Naive thymus-derived CD4-positive, alpha-beta T cell (primary cell): ENCODE measurements at regions not wholly inside any gene's neighbourhood (a gene's known extent, or its start where the extent isn't known, plus 50 kb on each side); places are given as distances from the start of the nearest gene placed in this dataset.

Experiments
- ATAC-seq: fragments of 150-1000 bp; cut with Tn5 transposase; 2 replicates; pipeline ENCODE4 v1.10.0; 2021; ENCODE audit warnings: mild to moderate bottlenecking, moderate library complexity
- CTCF ChIA-PET: fragments of 350-600 bp; sonication (Branson Sonifier 250); formaldehyde crosslinking; loops from one replicate; lab custom pipeline; 2021; ENCODE audit warnings: antibody characterized with exemption; lab: Charles Lee
- POLR2A ChIA-PET: fragments of 350-600 bp; sonication (Branson Sonifier 250); formaldehyde crosslinking; loops from one replicate; lab custom pipeline; 2021; ENCODE audit warnings: antibody characterized with exemption, inconsistent platforms; lab: Charles Lee
- DNase-seq, 9 donors: peaks; one replicate each; pipeline versions ENCODE4 v3.0.0 to v3.0.0-alpha.2; 2020 to 2022; ENCODE audit warnings: mixed read lengths in 1 of 9
- H3K27ac ChIP-seq: one replicate; pipeline ENCODE4 v1.7.0; 2013; ENCODE audit warnings: mild to moderate bottlenecking, low read depth, low read length, moderate library complexity
- H3K27me3 ChIP-seq, 2 donors: one replicate each; pipeline ENCODE4 v1.7.0; 2013; ENCODE audit warnings: low read length in 2 of 2, mild to moderate bottlenecking in 2 of 2, moderate library complexity in 2 of 2; ENCODE audit not compliant: control insufficient read depth in 2 of 2, insufficient read depth in 2 of 2
- H3K36me3 ChIP-seq, 3 experiments: 1 replicate in 2 of 3; 2 replicates in 1 of 3; pipeline ENCODE4 v1.7.0; 2013; ENCODE audit warnings: low read length in 3 of 3, mild to moderate bottlenecking in 3 of 3, moderate library complexity in 1 of 3; ENCODE audit not compliant: insufficient read depth in 3 of 3, control insufficient read depth in 2 of 3
- H3K4me1 ChIP-seq, 2 donors: one replicate each; pipeline ENCODE4 v1.7.0; 2013; ENCODE audit warnings: low read length in 2 of 2, mild to moderate bottlenecking in 2 of 2, moderate library complexity in 1 of 2; ENCODE audit not compliant: control insufficient read depth in 2 of 2, insufficient read depth in 2 of 2
- H3K4me3 ChIP-seq: 2 replicates; pipeline ENCODE4 v1.7.0; 2013; ENCODE audit warnings: mild to moderate bottlenecking, low read length
- H3K9me3 ChIP-seq, 3 experiments: 1 replicate in 2 of 3; 2 replicates in 1 of 3; pipeline ENCODE4 v1.7.0; 2013; ENCODE audit warnings: low read length in 3 of 3; ENCODE audit not compliant: control insufficient read depth in 2 of 3
- H3K27ac Mint-ChIP-seq, 9 donors: one replicate each; pipeline ENCODE4 v1.8.0; 2020 to 2022; ENCODE audit warnings: mixed read lengths in 9 of 9, mild to moderate bottlenecking in 8 of 9, moderate library complexity in 5 of 9, inconsistent platforms in 2 of 9
- H3K27me3 Mint-ChIP-seq, 5 donors: one replicate each; pipeline ENCODE4 v1.8.0; 2021 to 2022; ENCODE audit warnings: mixed read lengths in 5 of 5, mild to moderate bottlenecking in 1 of 5
- H3K36me3 Mint-ChIP-seq, 5 donors: one replicate each; pipeline ENCODE4 v1.8.0; 2020 to 2022; ENCODE audit warnings: mixed read lengths in 5 of 5, mild to moderate bottlenecking in 3 of 5, inconsistent platforms in 1 of 5
- H3K4me1 Mint-ChIP-seq, 7 donors: one replicate each; pipeline ENCODE4 v1.8.0; 2020 to 2022; ENCODE audit warnings: mixed read lengths in 7 of 7, mild to moderate bottlenecking in 3 of 7, inconsistent platforms in 1 of 7
- H3K4me3 Mint-ChIP-seq, 10 donors: one replicate each; pipeline ENCODE4 v1.8.0; 2020 to 2022; ENCODE audit warnings: mild to moderate bottlenecking in 10 of 10, mixed read lengths in 10 of 10, moderate library complexity in 6 of 10, inconsistent platforms in 2 of 10
- H3K9me3 Mint-ChIP-seq, 11 donors: one replicate each; pipeline ENCODE4 v1.8.0; 2020 to 2022; ENCODE audit warnings: mixed read lengths in 11 of 11, mild to moderate bottlenecking in 4 of 11, inconsistent platforms in 1 of 11, moderate library complexity in 1 of 11
- intact Hi-C, 2 donors: fragments of 100-400 bp; cut with micrococcal nuclease; formaldehyde crosslinking; loops; one replicate each; pipeline ENCODE4 v1.15.1; 2023

- POLR2A ChIA-PET = no interaction called here
- CTCF ChIA-PET = no interaction called here
- Histone ChIP-seq H3K27ac (no peak overlapping the region), H3K27me3 (no peaks in the 10 kb centered on the region), H3K9me3 (no peaks in the 10 kb centered on the region), H3K4me1 (no peaks in the 10 kb centered on the region), H3K4me3 (no peak overlapping the region), H3K36me3 (no peaks in the 10 kb centered on the region)
- DNase-seq (no peak), ATAC-seq (no peak)
- Mint-ChIP-seq H3K4me1 (no peaks in the 10 kb centered on the region), H3K4me3 (no peak overlapping the region), H3K27me3 (peaks cover 0 to 13% (median 11%) of the 10 kb centered on the region in 5 donors), H3K36me3 (no peaks in the 10 kb centered on the region), H3K27ac (no peak overlapping the region), H3K9me3 (peaks cover 0 to 2% (median 0%) of the 10 kb centered on the region in 11 donors)
- intact Hi-C loops = no loop called here
Measured at GRCh38 chr1:94315552-94316116, 78.2 kb upstream of the ARHGAP29 start.

GRCh38 chr1:94314222-94314858, 77.0 kb upstream of the ARHGAP29 start:
- intact Hi-C loops = no loop called here
- H3K4me1 ChIP-seq = no peaks in the 10 kb centered on the region

GRCh38 chr1:94310570-94311270, 73.3 kb upstream of the ARHGAP29 start:
- H3K9me3 Mint-ChIP-seq = peaks cover 0 to 2% (median 0%) of the 10 kb centered on the region in 11 donors
- no peak for DNase-seq
- H3K4me1 Mint-ChIP-seq = no peaks in the 10 kb centered on the region
- no peaks in the 10 kb centered on the region for H3K4me1 ChIP-seq
- H3K36me3 Mint-ChIP-seq = no peaks in the 10 kb centered on the region
- no peak overlapping the region for H3K27ac Mint-ChIP-seq
- H3K36me3 ChIP-seq = no peaks in the 10 kb centered on the region
- ChIA-PET POLR2A (no interaction called here), CTCF (interaction anchor here (0.6 kb wide), 1 partner anchor 162 kb away, joined by 3 read pairs; no protein-coding TSS in a partner anchor)
- intact Hi-C loops = no loop called here
- no peak overlapping the region for H3K4me3 ChIP-seq
- H3K9me3 ChIP-seq = no peaks in the 10 kb centered on the region
- H3K27me3 ChIP-seq = no peaks in the 10 kb centered on the region
- no peak overlapping the region for H3K27ac ChIP-seq
- H3K27me3 Mint-ChIP-seq = no peaks in the 10 kb centered on the region
- H3K4me3 Mint-ChIP-seq = no peak overlapping the region
- no peak for ATAC-seq

More at GRCh38 chr1:94314222-94314858, 77.0 kb upstream of the ARHGAP29 start:
- Mint-ChIP-seq H3K36me3 (no peaks in the 10 kb centered on the region), H3K27me3 (peaks cover 0 to 5% (median 3%) of the 10 kb centered on the region in 5 donors), H3K4me3 (no peak overlapping the region), H3K4me1 (no peaks in the 10 kb centered on the region), H3K9me3 (peaks cover 0 to 2% (median 0%) of the 10 kb centered on the region in 11 donors), H3K27ac (no peak overlapping the region)
- Histone ChIP-seq H3K27me3 (no peaks in the 10 kb centered on the region), H3K4me3 (no peak overlapping the region), H3K27ac (no peak overlapping the region), H3K36me3 (no peaks in the 10 kb centered on the region), H3K9me3 (no peaks in the 10 kb centered on the region)
- ATAC-seq (no peak), DNase-seq (no peak)
- POLR2A ChIA-PET = no interaction called here
- CTCF ChIA-PET = no interaction called here

- Histone ChIP-seq H3K4me1 (no peaks in the 10 kb centered on the region), H3K27me3 (no peaks in the 10 kb centered on the region), H3K27ac (no peak overlapping the region), H3K9me3 (no peaks in the 10 kb centered on the region), H3K4me3 (no peak overlapping the region), H3K36me3 (no peaks in the 10 kb centered on the region)
- Mint-ChIP-seq H3K9me3 (peaks cover 0 to 2% (median 0%) of the 10 kb centered on the region in 11 donors), H3K4me3 (no peak overlapping the region), H3K4me1 (no peaks in the 10 kb centered on the region), H3K27ac (no peak overlapping the region), H3K36me3 (no peaks in the 10 kb centered on the region), H3K27me3 (peaks cover 0 to 6% (median 0%) of the 10 kb centered on the region in 5 donors)
- POLR2A ChIA-PET = no interaction called here
- intact Hi-C loops = no loop called here
- CTCF ChIA-PET = interaction anchor here (0.6 kb wide), 1 partner anchor 161 kb away, joined by 3 read pairs; no protein-coding TSS in a partner anchor
- ATAC-seq (no peak), DNase-seq (no peak)
Measured at GRCh38 chr1:94309829-94310569, 72.6 kb upstream of the ARHGAP29 start.

GRCh38 chr1:94309216-94309615, 71.8 kb upstream of the ARHGAP29 start:
- peaks cover 0 to 6% (median 4%) of the 10 kb centered on the region in 5 donors for H3K27me3 Mint-ChIP-seq
- H3K36me3 Mint-ChIP-seq = no peaks in the 10 kb centered on the region
- no peak overlapping the region for H3K27ac Mint-ChIP-seq
- H3K27me3 ChIP-seq = no peaks in the 10 kb centered on the region
- ChIA-PET CTCF (no interaction called here), POLR2A (no interaction called here)
- no peak overlapping the region for H3K4me3 ChIP-seq
- H3K9me3 ChIP-seq = no peaks in the 10 kb centered on the region
- H3K9me3 Mint-ChIP-seq = no peaks in the 10 kb centered on the region
- H3K4me1 ChIP-seq = no peaks in the 10 kb centered on the region
- no peak for ATAC-seq
- no peaks in the 10 kb centered on the region for H3K36me3 ChIP-seq
- intact Hi-C loops = no loop called here
- H3K27ac ChIP-seq = no peak overlapping the region
- H3K4me1 Mint-ChIP-seq = no peaks in the 10 kb centered on the region
- no peak overlapping the region for H3K4me3 Mint-ChIP-seq
- no peak for DNase-seq

- ChIA-PET POLR2A (no interaction called here), CTCF (no interaction called here)
- intact Hi-C loops = no loop called here
- DNase-seq (no peak), ATAC-seq (no peak)
- H3K4me1 ChIP-seq = no peaks in the 10 kb centered on the region
- no peaks in the 10 kb centered on the region for H3K9me3 ChIP-seq
- no peaks in the 10 kb centered on the region for H3K9me3 Mint-ChIP-seq
- no peaks in the 10 kb centered on the region for H3K36me3 ChIP-seq
- H3K36me3 Mint-ChIP-seq = no peaks in the 10 kb centered on the region
- H3K4me1 Mint-ChIP-seq = peaks cover 0 to 6% (median 0%) of the 10 kb centered on the region in 7 donors
- no peak overlapping the region for H3K4me3 ChIP-seq
- no peak overlapping the region for H3K27ac ChIP-seq
- peaks cover 0 to 29% (median 17%) of the 10 kb centered on the region in 5 donors for H3K27me3 Mint-ChIP-seq
- H3K27me3 ChIP-seq = no peaks in the 10 kb centered on the region
- no peak overlapping the region for H3K4me3 Mint-ChIP-seq
- no peak overlapping the region for H3K27ac Mint-ChIP-seq
Measured at GRCh38 chr1:94306521-94306920, 69.1 kb upstream of the ARHGAP29 start.
